Colonic mucosa (tissue), 4 donors: ENCODE measurements at regions not wholly inside any gene's neighbourhood (a gene's known extent, or its start where the extent isn't known, plus 50 kb on each side); places are given as distances from the start of the nearest gene placed in this dataset.

Experiments
- DNase-seq: peaks from one replicate; pipeline ENCODE4 v3.0.0-alpha.2; 2020
- H3K27ac ChIP-seq: fragments of 200-600 bp; one replicate; pipeline ENCODE4 v1.8.0; 2021
- H3K27me3 ChIP-seq: fragments of 200-600 bp; one replicate; pipeline ENCODE4 v1.8.0; 2021
- H3K36me3 ChIP-seq: fragments of 200-600 bp; one replicate; pipeline ENCODE4 v1.8.0; 2021
- H3K4me1 ChIP-seq: fragments of 200-600 bp; one replicate; pipeline ENCODE4 v1.8.0; 2021; ENCODE audit warnings: mild to moderate bottlenecking
- H3K4me3 ChIP-seq: fragments of 200-600 bp; one replicate; pipeline ENCODE4 v1.8.0; 2021
- H3K9ac ChIP-seq, 2 donors: one replicate each; pipeline ENCODE4 v1.7.0; 2013; ENCODE audit warnings: control low read depth in 2 of 2, low read depth in 2 of 2, low read length in 2 of 2
- H3K9me3 ChIP-seq: fragments of 200-600 bp; one replicate; pipeline ENCODE4 v1.8.0; 2021
- intact Hi-C: fragments of 100-400 bp; cut with DNase I; formaldehyde crosslinking; loops from one replicate; pipeline ENCODE4 v1.14.1; 2022
- TF ChIP-seq, protein P1 (sequence below): fragments of 200-600 bp; IDR thresholded peaks from one replicate; pipeline ENCODE4 v1.8.0; 2022; ENCODE audit warnings: antibody characterized with exemption, mild to moderate bottlenecking
- donor health status: healthy.
- donor health status: DM: no; HTN: no; CAD: no.
- donor health status: DM: no; HTN: no; CAD: no.

DNA sequence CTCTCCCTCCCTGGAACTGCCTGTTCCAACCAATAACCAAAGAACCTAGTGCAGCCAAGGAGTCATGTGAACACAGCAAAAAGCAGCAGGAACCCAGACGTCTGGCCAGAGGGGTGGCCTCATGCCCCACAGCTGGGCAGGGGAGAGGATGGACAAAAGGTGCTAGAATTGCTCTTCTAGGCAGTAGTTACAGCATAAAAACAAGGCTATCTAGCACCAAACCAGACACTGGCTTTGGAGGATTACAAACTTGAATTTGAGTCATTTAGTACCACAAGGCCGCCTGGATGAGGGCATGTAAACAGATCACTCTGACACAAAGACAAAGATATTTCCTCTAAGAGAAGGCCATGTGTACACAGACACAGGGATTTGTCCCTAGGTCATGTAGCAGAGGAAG is 423.3 kb upstream of the MAF start:
- no peak for DNase-seq
- intact Hi-C loops = no loop called here
- TF ChIP-seq, protein P1, sequence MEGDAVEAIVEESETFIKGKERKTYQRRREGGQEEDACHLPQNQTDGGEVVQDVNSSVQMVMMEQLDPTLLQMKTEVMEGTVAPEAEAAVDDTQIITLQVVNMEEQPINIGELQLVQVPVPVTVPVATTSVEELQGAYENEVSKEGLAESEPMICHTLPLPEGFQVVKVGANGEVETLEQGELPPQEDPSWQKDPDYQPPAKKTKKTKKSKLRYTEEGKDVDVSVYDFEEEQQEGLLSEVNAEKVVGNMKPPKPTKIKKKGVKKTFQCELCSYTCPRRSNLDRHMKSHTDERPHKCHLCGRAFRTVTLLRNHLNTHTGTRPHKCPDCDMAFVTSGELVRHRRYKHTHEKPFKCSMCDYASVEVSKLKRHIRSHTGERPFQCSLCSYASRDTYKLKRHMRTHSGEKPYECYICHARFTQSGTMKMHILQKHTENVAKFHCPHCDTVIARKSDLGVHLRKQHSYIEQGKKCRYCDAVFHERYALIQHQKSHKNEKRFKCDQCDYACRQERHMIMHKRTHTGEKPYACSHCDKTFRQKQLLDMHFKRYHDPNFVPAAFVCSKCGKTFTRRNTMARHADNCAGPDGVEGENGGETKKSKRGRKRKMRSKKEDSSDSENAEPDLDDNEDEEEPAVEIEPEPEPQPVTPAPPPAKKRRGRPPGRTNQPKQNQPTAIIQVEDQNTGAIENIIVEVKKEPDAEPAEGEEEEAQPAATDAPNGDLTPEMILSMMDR = no peak

DNA sequence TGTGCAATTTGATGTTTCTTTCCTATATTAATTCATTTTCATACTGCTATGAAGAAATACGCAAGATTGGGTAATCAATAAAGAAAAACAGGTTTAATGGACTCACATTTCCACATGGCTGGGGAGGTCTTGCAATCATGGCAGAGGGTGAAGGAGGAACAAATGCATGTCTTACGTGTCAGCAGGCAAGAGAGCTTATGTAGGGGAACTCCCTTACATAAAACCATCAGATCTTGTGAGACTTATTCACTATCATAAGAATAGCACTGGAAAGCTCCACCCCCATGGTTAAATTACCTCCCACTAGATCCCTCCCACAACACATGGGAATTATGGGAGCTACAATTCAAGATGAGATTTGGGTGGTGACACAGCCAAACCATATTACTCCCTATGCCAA is 418.9 kb upstream of the MAF start:
- H3K9ac ChIP-seq = no peak overlapping the region
- intact Hi-C loops = no loop called here
- H3K36me3 ChIP-seq = no peaks in the 10 kb centered on the region
- H3K9me3 ChIP-seq = no peaks in the 10 kb centered on the region
- TF ChIP-seq, protein P1 = no peak
- H3K4me3 ChIP-seq = no peak overlapping the region
- H3K27ac ChIP-seq = no peak overlapping the region
- DNase-seq = no peak
- H3K27me3 ChIP-seq = no peaks in the 10 kb centered on the region
- no peaks in the 10 kb centered on the region for H3K4me1 ChIP-seq

More for the DNA sequence above, 423.3 kb upstream of the MAF start:
- no peak overlapping the region for H3K9ac ChIP-seq
- H3K4me1 ChIP-seq = no peaks in the 10 kb centered on the region
- no peaks in the 10 kb centered on the region for H3K27me3 ChIP-seq
- no peak overlapping the region for H3K4me3 ChIP-seq
- H3K27ac ChIP-seq = no peak overlapping the region
- H3K36me3 ChIP-seq = no peaks in the 10 kb centered on the region
- H3K9me3 ChIP-seq = no peaks in the 10 kb centered on the region

DNA sequence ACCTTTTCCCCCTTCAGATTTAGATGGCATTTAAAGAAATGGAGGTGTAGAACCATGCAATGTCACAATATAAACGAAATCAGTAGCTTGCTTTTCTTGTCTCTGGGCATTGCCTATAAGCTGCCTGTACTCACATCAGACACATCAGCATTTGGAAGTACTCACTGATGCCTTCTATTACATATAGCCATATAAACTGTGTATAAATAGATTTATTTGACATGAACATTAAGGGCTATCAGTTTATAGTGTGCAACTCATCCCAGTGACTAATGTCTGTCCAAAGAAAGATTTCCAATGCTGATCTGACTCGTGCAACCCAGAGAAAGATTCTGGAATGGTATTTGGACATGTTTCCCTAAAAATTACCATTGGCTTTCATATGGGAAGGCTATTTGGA is 417.9 kb upstream of the MAF start:
- Histone ChIP-seq H3K27me3 (no peaks in the 10 kb centered on the region), H3K9me3 (no peaks in the 10 kb centered on the region), H3K36me3 (no peaks in the 10 kb centered on the region), H3K4me1 (no peaks in the 10 kb centered on the region), H3K9ac (no peak overlapping the region), H3K27ac (no peak overlapping the region), H3K4me3 (no peak overlapping the region)
- intact Hi-C loops = no loop called here
- TF ChIP-seq, protein P1 = no peak
- DNase-seq = no peak

GRCh38 chr16:80016731-80017326 is 416.3 kb upstream of the MAF start:
- DNase-seq = no peak

GRCh38 chr16:80015566-80015965 is 415.0 kb upstream of the MAF start:
- TF ChIP-seq, protein P1 = no peak
- no peaks in the 10 kb centered on the region for H3K4me1 ChIP-seq
- no peak overlapping the region for H3K27ac ChIP-seq
- intact Hi-C loops = no loop called here
- H3K27me3 ChIP-seq = no peaks in the 10 kb centered on the region
- no peak overlapping the region for H3K9ac ChIP-seq
- no peak for DNase-seq
- no peaks in the 10 kb centered on the region for H3K36me3 ChIP-seq
- H3K4me3 ChIP-seq = no peak overlapping the region
- H3K9me3 ChIP-seq = no peaks in the 10 kb centered on the region

More at GRCh38 chr16:80016731-80017326, 416.3 kb upstream of the MAF start:
- H3K27ac ChIP-seq = no peak overlapping the region
- no peak overlapping the region for H3K9ac ChIP-seq
- H3K27me3 ChIP-seq = no peaks in the 10 kb centered on the region
- TF ChIP-seq, protein P1 = no peak
- H3K9me3 ChIP-seq = no peaks in the 10 kb centered on the region
- H3K36me3 ChIP-seq = no peaks in the 10 kb centered on the region
- H3K4me1 ChIP-seq = no peaks in the 10 kb centered on the region
- H3K4me3 ChIP-seq = no peak overlapping the region
- intact Hi-C loops = no loop called here
